ENCODE measurements at regions not wholly inside any gene's neighbourhood (a gene's known extent, or its start where the extent isn't known, plus 50 kb on each side); places are given as distances from the start of the nearest gene placed in this dataset.

- TF ChIP-seq CTCF (IDR thresholded peaks at IDR 0.05) (no peak), POLR2A (IDR thresholded peaks at IDR 0.05) (no peak), POLR2AphosphoS5 (IDR thresholded peaks at IDR 0.05) (no peak)
Observed at GRCh38 chr17:77526728-77527350, 386.1 kb downstream of the SEC14L1 start.

All from breast epithelium (tissue), 3 donors.